CD4-positive, alpha-beta T cell treated with Interleukin-15 for 4 hours (primary cell): ENCODE measurements at regions not wholly inside any gene's neighbourhood (a gene's known extent, or its start where the extent isn't known, plus 50 kb on each side); places are given as distances from the start of the nearest gene placed in this dataset.
"Not testable (repeated sequence)": the region's sequence is repeated elsewhere in the genome, so short reads cannot be mapped to it uniquely, and the experiment has no call there.

Source experiments
- DNase-seq: peaks from one replicate; pipeline ENCODE4 v3.0.0-alpha.2; 2020; ENCODE audit warnings: low spot score

DNA sequence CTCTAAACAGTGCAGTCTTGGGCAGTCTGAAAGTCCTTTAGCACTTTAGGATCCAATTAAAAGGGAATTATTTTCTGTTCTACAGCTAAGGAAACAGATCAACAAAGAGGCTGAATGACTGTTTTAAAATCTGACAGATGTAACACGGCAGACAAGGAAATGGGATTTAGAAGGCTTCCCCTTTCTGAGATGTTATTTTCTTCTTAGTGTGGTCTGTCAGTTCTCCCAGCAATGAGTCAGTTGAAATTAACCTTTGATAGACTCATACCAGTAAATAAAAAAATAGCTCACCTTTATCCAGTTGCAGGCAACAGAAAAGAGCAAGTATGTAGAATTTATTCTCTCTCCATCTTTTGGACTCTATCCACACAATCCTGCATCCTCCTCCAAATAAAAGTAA, 98.1 kb downstream of the NEDD1 start:
- DNase-seq = no peak

DNA sequence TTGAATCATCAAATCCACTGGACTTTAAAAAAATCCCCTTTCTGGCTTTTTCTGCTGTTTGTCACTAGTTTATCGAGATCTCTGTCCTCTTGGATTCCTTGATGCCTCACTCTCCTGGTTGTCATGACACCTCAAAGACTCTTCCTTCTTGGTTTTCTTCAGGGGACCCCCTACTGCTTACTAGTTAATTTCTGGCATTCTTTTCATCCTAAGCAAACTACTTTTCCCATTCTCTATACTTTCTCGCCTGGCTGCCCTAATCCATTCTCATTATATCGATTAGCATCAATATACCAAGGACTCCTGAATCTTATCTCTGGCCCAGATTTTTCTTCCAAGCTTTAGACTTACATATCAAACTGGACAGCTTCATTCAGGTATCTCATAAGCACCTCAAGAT, 98.6 kb downstream of the NEDD1 start:
- no peak for DNase-seq

GRCh38 chr12:97006585-97006984, 99.5 kb downstream of the NEDD1 start:
- no peak for DNase-seq

GRCh38 chr12:97016163-97016562, 109.1 kb downstream of the NEDD1 start:
- DNase-seq = no peak

DNA sequence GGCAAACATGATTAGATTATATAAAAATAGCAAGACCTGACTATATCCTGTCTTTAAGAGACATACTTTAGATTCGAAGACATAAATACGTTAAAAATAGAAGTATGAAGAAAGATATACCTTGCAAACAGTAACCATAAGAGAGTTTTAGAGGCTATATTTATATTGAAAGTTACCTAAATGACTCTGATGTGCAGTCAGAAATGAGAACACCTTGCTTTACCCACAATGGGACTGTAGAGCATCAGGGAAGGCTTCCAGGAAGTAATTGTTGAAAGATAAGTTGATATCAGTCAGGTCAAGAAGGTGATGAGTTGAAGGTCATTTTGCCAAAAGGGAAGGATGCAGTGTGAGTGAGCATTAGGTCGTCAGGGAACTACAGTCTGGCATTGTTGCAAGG, 110.2 kb downstream of the NEDD1 start:
- DNase-seq = no peak

GRCh38 chr12:97022536-97023230, 115.6 kb downstream of the NEDD1 start:
- DNase-seq = no peak

- no peak for DNase-seq
These were observed 117.3 kb downstream of the NEDD1 start for GRCh38 chr12:97024393-97024792.

DNA sequence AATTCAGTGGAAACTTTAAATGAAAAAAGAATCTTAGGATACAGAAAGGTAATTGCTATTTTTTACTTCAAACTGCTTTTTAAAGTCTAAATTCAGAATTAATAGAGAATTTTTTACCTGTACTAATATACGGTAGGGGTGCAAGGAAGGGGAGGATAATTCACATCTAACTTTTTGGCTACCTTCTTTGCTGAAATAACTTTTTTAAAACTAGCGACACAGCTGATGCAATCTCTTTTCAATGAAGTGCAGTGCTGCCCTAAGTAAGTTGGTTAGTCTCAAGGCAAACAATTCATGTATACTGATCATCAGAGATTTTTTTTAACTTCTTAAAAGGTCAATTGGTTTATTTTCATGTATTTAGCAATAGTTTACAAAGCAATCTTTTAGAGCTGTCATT, 119.8 kb downstream of the NEDD1 start:
- DNase-seq = no peak

GRCh38 chr12:97027482-97027881, 120.4 kb downstream of the NEDD1 start:
- DNase-seq = no peak

DNA sequence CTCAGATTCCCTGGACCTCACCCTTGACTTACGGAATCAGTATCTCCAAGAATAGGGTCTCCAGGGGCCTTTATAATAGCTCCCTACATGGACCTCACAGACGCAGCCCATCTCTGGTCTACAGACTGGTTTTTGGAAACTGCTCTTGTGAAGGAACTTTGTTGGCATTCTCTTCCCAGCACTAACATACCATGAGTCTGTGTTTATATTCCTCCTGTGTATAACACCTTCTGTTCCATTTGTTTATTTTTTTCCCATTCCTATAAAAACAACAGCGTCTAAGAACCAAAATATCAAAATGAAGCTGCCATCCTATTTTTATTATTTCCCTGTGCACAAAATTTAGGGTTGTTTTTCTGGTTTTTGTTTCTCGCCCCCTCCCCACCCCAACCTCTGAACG, 131.1 kb downstream of the NEDD1 start:
- no peak for DNase-seq

- no peak for DNase-seq
These were observed 131.8 kb downstream of the NEDD1 start for GRCh38 chr12:97038834-97039233.

GRCh38 chr12:97046901-97047300, 139.8 kb downstream of the NEDD1 start:
- DNase-seq = no peak

DNA sequence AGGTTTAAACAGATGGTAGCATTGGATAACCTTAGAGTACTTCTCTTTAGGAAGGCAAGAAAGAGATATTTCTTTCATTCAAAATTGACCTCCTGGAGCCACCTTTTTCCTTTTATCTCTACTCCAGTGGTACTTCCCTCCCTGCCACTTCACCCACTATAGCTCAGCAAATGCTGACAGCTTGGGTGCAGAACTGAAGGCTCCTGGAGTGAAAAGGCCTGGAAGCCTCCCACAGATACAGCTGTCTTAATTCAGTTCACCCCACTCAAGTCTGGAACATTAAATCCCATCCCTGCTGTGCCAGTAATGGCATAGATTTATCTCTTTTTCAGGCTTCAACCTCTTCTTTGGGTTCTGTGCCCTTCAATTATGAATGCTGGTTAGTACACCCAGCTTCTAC, 140.3 kb downstream of the NEDD1 start:
- DNase-seq = no peak

DNA sequence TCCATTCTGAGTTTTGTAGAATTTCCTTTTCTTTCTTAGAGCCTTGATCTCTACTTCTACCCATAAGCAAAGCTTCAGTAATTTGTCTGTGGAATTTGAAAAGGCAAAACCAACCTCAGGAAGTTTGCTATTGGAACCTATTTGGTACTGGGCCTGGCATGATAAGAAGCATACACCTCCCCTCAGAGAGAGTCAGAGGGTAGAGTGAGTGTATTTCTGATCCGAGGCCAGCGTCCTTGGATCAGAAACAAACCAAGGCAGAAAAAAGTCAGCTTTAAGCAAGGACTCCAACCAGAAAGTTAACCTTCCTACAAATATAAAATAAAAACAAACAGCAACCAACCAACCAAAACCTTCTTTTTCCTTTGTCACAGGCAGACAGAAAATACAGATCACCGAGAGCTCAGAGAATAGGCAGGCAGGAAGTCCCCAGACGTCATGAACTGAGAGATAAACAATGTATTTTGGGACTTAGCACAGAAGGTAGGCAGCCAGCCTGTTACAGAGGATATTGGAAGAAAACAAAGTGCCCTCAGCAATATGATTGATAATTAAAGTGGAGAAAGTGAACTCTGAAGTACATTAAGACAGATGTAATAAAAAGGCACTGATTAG, 141.5 kb downstream of the NEDD1 start:
- DNase-seq = no peak

DNA sequence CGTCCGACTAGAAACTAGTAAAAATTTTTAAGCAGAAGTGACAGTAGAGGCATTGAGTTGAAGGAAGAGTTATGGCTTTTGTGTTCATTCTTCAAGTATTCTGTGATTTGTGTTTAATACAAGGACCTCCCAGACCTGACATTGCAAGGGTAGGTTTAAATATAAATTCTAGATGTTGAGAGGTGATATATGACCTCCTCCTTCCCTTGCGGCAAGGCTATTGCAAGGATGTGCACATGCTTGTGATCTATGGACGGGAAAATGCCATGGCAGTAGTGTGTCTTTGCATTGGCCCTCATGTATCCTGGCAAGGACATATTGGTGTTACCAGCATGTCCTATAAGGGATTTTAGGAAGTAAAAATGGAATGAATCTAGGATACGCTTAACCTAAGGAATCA, 143.5 kb downstream of the NEDD1 start:
- DNase-seq = no peak

DNA sequence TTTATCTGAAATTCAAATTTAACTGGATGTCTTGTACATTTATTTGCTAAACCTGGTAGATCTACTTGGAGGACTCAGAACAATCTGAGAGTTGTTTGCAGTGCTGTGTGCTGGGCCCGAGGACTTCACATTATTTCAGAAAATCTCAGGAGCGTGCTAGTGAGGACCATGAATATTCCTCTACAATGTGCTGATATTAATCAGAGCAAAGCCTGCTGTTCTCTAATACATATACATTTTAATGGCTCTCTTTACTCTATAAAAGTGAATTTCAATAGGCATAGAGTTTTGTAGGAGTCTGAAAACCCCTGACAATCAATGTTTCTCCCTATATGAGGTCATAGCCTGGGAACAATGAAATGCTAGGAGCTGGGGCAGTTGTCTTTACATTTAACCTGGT, 144.3 kb downstream of the NEDD1 start:
- DNase-seq = no peak

DNA sequence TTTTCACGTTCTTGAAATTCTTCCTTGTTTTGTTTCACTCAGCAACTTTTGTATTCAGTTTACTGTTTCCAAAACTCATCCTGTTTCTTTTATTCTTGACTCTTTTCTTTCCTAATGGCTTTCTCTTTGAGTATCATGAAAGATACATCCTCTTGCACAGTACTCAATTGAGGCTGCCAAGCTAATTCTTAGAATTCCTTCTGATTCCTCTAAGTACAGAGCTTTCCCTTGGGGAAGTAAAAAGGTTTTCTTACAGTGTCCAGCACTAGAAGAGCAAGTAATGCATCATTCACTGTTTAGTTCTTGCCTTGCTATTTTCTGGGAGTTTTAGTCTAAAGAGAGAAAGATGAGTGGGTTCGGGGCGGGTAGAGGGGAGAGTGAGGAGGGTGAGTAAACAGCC, 154.1 kb downstream of the NEDD1 start:
- no peak for DNase-seq

DNA sequence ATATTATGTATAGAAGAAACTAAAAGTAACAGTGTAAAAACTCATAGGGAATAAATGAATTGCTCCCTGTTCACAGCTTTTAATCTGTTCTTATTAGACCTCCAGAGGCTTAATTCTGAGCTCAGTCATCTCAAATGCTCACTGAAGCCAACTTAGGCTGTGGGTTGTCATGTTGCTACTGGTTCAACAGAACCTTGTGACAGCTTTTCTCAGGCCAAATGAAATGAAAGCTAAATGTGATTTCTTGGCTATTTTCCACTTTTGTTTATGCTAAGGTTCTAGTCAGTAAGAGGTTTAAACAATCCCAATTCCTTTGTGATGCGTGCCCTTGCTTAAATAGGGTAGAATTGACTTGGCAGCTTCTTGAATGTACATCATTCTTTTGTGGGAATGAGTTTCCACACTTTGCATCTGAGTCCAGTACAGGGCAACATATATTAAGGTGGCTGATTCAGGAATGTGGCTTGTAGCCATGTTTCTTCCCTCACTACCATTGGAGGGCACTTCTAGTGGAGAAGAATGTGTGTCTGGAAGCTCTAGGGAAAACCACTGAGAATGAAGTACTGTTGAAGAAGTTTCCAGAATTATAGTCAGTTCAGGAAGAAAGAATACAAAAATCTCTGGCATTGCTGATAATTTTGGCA, 156.4 kb downstream of the NEDD1 start:
- DNase-seq = no peak

DNA sequence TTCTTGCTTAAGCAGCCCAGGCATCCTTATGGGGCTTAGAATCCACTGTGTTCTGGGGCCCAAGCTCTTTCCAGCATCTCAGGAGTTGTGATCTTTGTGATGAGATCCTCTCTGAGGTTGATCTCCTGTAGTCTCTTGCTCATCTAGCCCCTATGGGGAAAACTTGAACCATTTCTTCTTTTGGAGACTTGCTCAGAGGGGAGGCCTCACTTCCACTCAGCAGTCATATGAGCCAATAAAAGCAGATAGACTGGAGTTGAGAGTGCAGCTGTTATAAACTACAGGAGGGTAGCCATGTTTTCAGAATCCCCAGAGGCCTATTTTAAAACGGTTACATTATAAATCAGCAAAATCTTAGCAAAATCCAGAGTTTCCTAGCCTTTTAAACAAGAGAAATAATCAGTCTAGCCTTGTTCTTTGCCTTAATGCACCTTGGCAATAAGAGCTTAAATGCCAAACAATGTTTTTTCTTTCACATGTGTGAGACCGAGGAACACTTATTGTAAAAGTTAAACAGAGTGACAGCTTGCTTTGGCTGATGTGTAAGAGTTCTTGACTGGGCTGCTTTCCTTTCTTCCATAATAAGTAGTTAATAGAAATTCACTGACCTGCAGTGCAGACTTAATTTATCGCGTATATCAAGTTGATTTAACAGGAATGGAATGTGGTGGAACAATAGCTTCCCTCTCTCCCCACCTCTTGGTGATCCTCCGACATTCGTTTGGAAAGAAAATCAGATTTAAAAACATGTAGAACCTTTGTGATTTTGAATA, 168.3 kb downstream of the NEDD1 start:
- no peak for DNase-seq

- DNase-seq = no peak
These were observed 169.0 kb downstream of the NEDD1 start for GRCh38 chr12:97075934-97076630.

- not testable (repeated sequence) for DNase-seq
These were observed 169.9 kb downstream of the NEDD1 start for GRCh38 chr12:97076912-97077311.

GRCh38 chr12:97082029-97082428, 175.0 kb downstream of the NEDD1 start:
- DNase-seq = no peak
